Nephron progenitor cell (in vitro differentiated cells): ENCODE measurements at regions not wholly inside any gene's neighbourhood (a gene's known extent, or its start where the extent isn't known, plus 50 kb on each side); places are given as distances from the start of the nearest gene placed in this dataset.
"Not testable (repeated sequence)": the region's sequence is repeated elsewhere in the genome, so short reads cannot be mapped to it uniquely, and the experiment has no call there.

Experiments
- DNase-seq: peaks from one replicate; pipeline ENCODE4 v3.0.0; 2021
- H3K27ac Mint-ChIP-seq: 2 replicates; pipeline ENCODE4 v1.8.0; 2021; ENCODE audit warnings: mild to moderate bottlenecking, moderate library complexity, mixed read lengths
- H3K27me3 Mint-ChIP-seq: 2 replicates; pipeline ENCODE4 v1.8.0; 2021; ENCODE audit warnings: mild to moderate bottlenecking, low read depth, mixed read lengths; ENCODE audit not compliant: poor library complexity
- H3K36me3 Mint-ChIP-seq: 2 replicates; pipeline ENCODE4 v1.8.0; 2021; ENCODE audit warnings: low read depth, mixed read lengths
- H3K4me1 Mint-ChIP-seq: 2 replicates; pipeline ENCODE4 v1.8.0; 2021; ENCODE audit warnings: mixed read lengths
- H3K4me3 Mint-ChIP-seq: 2 replicates; pipeline ENCODE4 v1.8.0; 2021; ENCODE audit warnings: mild to moderate bottlenecking, moderate library complexity, mixed read lengths
- H3K9me3 Mint-ChIP-seq: 2 replicates; pipeline ENCODE4 v1.8.0; 2021; ENCODE audit warnings: mild to moderate bottlenecking, moderate library complexity, mixed read lengths
- CTCF ChIP-seq: fragments of 200-600 bp; sonication (generic); IDR thresholded peaks from 2 replicates; pipeline ENCODE4 v1.5.0; 2021; ENCODE audit warnings: antibody characterized with exemption

GRCh38 chr9:73050887-73051550, 98.2 kb upstream of the ALDH1A1 start:
- Mint-ChIP-seq H3K4me3 (no peak overlapping the region), H3K27ac (no peak overlapping the region), H3K9me3 (no peaks in the 10 kb centered on the region), H3K36me3 (no peaks in the 10 kb centered on the region), H3K4me1 (peaks cover 7% of the 10 kb centered on the region), H3K27me3 (no peaks in the 10 kb centered on the region)
- no peak for TF ChIP-seq CTCF
- DNase-seq: no peak

GRCh38 chr9:73050065-73050816, 97.4 kb upstream of the ALDH1A1 start:
- TF ChIP-seq CTCF: no peak
- no peak for DNase-seq
- Mint-ChIP-seq H3K4me3 (no peak overlapping the region), H3K36me3 (no peaks in the 10 kb centered on the region), H3K27me3 (no peaks in the 10 kb centered on the region), H3K9me3 (no peaks in the 10 kb centered on the region), H3K4me1 (peaks cover 7% of the 10 kb centered on the region), H3K27ac (no peak overlapping the region)

- no peaks in the 10 kb centered on the region for H3K9me3 Mint-ChIP-seq
- no peak overlapping the region for H3K27ac Mint-ChIP-seq
- no peaks in the 10 kb centered on the region for H3K27me3 Mint-ChIP-seq
- H3K36me3 Mint-ChIP-seq: no peaks in the 10 kb centered on the region
- H3K4me1 Mint-ChIP-seq: peaks cover 7% of the 10 kb centered on the region
- no peak overlapping the region for H3K4me3 Mint-ChIP-seq
- TF ChIP-seq CTCF: no peak
- DNase-seq: no peak
These were observed 96.4 kb upstream of the ALDH1A1 start for GRCh38 chr9:73049280-73049679.

GRCh38 chr9:73046769-73047168, 93.9 kb upstream of the ALDH1A1 start:
- no peak overlapping the region for H3K27ac Mint-ChIP-seq
- H3K27me3 Mint-ChIP-seq: no peaks in the 10 kb centered on the region
- H3K9me3 Mint-ChIP-seq: no peaks in the 10 kb centered on the region
- peaks cover 7% of the 10 kb centered on the region for H3K4me1 Mint-ChIP-seq
- no peaks in the 10 kb centered on the region for H3K36me3 Mint-ChIP-seq
- no peak for DNase-seq
- TF ChIP-seq CTCF: no peak
- H3K4me3 Mint-ChIP-seq: no peak overlapping the region

GRCh38 chr9:73044776-73045175, 91.9 kb upstream of the ALDH1A1 start:
- not testable (repeated sequence) for H3K36me3 Mint-ChIP-seq, H3K27me3 Mint-ChIP-seq, H3K4me1 Mint-ChIP-seq, H3K9me3 Mint-ChIP-seq, H3K4me3 Mint-ChIP-seq, DNase-seq, H3K27ac Mint-ChIP-seq

GRCh38 chr9:73042155-73042554, 89.3 kb upstream of the ALDH1A1 start:
- DNase-seq: no peak
- TF ChIP-seq CTCF: no peak
- Mint-ChIP-seq H3K27ac (no peak overlapping the region), H3K36me3 (no peaks in the 10 kb centered on the region), H3K4me1 (peaks cover 26% of the 10 kb centered on the region), H3K4me3 (no peak overlapping the region), H3K27me3 (no peaks in the 10 kb centered on the region), H3K9me3 (no peaks in the 10 kb centered on the region)
